ENCODE measurements at regions not wholly inside any gene's neighbourhood (a gene's known extent, or its start where the extent isn't known, plus 50 kb on each side); places are given as distances from the start of the nearest gene placed in this dataset.

DNA sequence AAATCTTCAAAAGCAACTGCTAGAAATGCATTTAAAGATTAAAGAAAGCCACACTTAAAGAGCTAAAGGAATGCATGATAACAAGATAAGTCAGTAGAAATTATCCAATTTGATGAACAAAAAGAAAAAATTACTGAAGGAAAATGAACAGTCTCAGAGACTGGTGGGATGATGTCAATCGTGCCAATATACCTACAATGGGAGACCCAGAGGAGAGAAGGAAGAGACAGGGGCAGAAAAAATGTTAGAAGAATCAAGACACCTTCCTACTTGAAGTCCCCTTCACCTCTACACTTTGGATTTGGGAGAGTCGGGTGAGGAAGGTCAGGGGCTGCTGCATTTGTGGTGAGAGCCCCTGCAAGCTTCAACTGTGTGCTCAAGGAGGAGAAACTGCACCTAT, 216.3 kb downstream of the BUD13 start:
- no peak for DNase-seq

DNA sequence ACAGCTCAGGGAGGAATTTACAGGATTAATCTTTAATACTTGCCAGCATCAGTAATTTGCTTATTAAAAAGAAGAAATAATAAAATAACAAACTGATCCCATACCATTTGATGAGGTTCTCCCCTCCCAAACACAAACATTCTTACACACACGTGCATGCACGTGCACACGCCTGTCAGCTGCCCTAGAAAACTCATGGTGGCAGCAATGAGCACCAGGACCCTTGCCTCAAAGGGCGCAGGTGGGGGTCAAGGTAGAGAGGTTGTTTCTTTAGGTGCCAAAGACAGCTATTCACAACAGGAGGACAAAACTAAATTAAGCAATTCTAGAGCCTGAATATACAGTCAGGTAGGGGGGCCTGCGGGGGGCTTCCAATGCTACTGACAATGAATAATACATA, 219.3 kb downstream of the BUD13 start:
- DNase-seq: no peak

DNA sequence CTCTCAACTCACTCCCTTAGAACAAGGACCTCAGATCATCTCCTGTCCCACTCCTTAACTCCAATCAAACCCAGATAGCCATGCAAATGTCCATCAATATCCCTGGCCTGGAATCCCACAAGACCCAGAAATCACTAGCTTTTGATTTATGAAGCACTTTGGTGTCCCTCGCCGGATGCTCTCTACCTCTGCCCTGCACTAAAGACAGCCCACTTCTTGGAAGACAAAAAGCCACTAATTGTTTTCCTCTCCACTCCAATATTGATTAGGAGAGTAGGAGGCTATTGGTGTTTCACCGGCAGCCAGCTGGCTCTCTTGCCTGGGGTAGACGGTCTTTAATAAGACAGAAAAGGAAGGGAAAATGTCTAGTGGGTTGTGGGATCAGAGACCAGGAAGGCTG, 221.2 kb downstream of the BUD13 start:
- DNase-seq: no peak

DNA sequence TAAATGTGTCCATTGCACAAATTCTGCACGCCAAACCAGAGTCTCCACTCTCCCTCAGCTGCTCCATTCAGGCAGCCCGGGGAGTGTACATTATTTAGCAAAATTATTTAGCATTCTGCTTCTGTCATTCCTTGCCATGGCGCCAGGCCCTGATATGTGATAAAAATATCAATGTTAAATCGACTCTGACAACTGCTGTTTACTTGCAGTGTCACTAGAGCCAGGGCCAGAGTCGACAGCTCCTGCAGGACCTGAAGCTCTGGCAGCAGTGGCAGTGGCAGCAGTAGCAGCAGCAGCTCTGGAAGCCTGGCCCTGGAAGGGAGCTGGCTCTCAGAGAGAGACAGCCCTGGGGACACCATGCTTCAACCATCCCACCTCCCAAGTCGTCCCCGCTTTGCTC, 224.5 kb downstream of the BUD13 start:
- DNase-seq: no peak

DNA sequence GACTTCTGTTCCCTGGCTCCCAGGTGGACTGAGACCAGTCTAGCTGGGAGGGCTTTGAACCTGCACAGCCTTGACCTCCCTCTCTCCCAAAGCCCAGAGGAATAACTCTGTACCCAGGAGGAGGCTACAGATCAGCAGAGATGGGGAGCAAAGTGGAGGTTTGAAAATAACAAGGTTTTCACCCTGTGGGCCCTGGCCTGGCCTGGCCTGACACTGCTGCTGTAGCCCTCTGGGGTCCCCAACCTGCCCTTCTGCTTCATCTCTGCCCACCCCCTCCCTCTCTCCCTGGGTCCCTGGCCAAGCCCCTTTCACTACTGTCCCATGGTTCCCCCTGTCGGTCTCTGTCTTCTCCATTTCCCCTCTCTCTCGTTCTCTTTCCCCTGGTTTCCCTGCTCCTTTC, 225.2 kb downstream of the BUD13 start:
- no peak for DNase-seq

DNA sequence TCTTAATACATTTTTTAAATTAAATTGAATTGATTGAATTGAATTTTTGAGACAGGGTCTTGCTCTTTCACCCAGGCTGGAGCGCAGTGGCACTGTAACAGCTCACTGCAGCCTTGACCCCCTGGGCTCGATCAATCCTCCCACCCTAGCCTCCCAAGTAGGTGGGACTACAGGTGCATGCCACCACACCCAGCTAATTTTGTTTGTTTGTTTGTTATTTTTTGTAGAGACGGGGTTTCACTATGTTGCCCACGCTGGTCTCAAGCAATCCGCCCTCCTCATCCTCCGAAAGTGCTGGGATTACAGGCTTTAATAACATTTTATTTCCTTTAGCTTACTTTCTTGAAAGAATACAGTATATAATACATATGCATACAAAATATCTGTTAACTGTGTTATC, 226.9 kb downstream of the BUD13 start:
- no peak for DNase-seq

DNA sequence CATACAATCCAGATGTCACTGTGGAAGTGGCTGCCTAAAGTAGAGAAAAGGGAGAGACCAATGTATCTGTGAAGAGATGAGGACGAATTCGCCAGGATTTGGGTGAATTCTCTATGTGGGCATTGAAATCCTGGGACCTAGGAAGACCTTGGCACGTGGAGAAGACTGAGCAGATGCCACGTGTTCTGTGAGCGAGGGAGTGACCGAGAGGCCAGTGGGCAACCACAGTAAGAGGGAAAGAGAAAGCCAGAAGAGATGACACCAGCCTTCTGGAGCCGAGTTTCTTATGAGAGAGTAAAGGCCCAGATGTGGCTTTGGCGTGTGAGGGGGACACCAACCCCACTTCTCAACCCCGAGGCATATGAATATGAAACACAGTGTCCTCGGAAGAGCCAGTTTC, 228.1 kb downstream of the BUD13 start:
- DNase-seq: no peak

DNA sequence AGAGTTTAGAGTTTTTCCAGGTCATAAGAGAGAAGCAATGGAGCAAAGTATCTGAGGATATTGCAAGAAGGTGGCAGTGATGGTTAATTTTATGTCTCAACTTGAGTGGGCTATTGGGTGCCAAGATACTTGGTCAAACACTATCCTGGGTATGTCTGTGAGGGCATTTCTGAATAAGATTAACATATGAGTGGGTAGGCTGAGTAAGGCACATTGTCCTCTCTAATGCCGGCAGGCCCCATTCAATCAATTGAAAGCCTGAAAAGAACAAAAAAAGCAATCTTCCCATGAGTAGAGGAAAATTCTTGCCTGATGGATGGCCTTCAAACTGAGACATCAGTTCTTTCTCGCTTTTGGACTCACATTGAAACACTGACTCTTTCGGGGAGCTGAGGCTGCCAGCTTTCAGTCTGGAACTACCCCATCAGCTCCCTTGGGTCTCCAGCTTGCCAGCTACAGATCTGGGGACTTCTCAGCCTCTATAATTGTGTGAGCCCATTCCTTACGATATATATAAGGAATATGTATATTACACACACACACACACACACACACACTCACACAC, 228.8 kb downstream of the BUD13 start:
- DNase-seq: no peak

DNA sequence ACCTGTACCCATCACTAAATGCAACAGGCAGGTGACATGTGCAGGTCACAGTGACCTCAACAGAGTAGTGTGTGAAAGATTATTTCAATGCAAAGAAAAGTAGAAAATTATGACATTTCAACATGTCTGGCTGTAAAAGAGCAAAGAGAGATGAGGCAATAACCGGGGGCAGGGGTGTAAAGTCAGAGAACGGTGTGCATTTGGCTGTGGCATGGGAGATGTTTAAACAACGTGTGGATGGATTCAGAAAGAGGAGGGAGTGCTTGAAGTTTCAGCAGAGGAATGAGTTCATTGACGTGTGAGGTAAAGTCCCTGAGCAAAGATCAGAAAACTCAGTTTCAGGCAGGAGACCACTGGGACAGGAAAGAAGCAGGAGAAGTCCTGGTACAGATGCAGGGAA, 229.7 kb downstream of the BUD13 start:
- DNase-seq: no peak

DNA sequence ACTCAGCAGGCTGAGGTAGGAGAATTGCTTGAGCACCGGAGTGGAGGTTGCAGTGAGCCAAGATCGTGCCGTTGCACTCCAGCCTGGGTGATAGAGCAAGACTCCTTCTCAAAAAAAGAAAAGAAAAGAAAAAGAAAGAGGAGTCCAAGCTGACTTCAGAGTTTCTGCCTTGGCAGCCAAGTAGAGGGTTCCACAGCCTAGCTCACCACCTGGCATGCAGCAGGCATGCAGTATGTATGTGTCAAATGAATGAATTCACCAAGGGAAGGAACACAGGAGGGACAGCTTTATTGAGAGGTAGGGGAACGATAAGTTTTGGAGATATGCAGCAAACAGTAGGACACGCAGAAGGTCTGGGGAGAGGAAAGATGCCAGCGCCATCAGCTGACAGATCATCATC, 230.4 kb downstream of the BUD13 start:
- no peak for DNase-seq

DNA sequence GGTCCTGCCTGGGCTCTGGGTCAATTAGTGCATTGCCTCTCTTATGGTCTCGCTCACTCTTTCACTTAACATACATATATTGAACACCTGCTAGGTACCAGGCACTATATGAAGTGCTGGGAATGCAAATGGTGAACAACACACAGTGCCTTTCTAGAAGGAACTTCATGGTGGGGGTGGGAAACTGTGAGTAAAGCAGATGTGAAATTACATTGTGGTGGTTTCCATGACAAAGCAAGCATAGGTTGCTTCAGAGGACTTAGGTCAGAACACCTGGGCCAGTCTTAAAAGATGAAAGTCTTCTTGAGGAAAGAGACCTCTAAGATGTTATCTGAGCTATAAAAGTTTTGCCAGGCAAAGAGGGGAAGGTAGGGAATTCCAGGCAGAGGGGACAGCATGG, 231.3 kb downstream of the BUD13 start:
- no peak for DNase-seq

DNA sequence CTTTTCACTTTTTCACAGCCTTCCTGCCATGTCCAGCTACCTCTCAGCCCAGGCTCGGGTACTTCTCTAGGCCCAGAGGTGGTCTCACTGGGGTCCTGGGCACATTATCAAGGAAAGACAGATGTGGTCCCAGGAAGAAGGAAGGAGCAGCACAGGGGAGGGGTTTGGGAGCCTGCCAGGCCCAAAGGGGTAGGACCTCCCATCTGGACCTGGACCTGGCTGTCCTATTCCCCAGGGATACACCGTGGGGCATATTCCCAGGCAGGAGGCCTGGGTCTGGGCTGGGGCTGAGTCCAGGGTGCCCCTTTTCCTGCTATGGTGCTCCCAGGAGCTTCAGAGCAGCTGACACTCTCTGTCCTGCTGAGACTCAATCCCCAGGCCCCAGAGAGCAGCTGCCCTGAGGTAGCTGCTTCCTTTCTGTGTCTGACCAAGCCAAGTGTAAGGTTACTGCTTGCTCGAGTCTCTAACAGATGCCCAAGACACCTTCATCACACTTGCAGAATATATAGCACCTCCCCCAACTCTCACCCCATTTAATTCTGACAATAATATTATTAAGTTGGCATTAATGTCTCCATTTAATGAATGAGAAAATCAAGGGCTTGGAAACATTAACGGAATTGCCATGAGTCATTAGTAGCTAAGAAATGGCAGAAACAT, 232.0 kb downstream of the BUD13 start:
- no peak for DNase-seq

DNA sequence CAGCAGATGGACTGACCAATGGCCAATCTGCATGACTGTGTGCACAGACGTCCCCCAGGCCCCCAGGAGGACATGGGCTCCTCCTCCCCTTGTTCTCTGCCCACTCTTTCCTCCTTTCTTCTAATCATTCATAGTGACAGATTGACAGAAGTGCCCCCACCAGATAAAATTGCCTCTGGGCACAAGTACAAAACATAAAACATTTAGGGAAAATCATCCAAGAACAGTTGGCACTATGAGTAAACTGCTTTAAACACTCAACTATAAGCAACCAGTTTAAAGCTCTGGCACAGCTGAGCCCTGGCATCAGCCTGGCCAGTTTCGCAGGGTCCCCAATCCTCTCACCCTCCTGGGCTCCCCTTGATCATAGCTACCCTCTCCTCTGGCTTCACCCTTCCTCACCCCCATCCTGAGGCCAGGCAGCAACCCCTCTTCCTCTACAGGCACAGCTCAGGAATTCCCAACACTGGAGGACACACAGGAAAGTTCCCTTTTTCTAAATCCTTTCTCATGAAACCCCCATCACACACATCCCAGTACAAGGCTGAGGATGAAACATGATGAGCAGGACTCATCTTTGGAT, 232.9 kb downstream of the BUD13 start:
- no peak for DNase-seq

DNA sequence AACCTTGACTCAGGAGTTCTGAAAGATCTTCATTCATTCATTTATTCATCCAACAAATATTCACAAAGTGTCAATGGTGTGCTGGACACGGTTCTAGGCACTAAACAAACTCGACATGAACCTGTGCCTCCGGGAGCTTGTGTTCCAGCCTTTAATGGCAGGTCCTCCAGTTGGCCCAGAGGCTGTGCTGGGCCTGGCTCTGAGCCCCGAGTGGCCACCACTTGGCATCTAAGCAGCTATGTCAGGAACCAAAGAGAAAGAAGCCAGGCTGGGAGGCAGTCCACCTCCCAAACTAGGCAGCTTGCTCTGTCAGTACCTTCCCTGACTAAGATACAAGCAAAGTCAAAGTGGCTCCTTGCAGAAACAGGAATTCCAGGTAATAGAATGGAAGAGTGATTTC, 233.6 kb downstream of the BUD13 start:
- DNase-seq: no peak

DNA sequence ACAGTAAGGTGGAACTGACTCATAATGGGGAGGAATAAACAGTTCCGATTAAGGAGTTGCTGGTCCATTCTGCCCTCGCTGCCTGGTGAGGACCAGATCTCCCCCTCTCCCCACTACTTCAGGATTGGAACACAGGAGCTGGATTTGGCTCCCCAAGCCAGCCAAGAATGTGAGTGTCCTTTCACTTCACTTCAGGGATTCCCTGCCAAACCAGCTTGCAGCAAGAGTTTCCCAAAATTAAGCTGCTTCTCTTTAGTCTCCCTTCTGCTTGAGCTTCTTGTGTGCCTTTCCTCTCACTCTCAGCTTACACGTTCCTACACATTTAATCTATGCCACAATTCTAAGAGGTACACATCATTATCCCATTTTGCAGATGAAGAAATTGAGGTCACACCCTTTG, 234.1 kb downstream of the BUD13 start:
- no peak for DNase-seq

DNA sequence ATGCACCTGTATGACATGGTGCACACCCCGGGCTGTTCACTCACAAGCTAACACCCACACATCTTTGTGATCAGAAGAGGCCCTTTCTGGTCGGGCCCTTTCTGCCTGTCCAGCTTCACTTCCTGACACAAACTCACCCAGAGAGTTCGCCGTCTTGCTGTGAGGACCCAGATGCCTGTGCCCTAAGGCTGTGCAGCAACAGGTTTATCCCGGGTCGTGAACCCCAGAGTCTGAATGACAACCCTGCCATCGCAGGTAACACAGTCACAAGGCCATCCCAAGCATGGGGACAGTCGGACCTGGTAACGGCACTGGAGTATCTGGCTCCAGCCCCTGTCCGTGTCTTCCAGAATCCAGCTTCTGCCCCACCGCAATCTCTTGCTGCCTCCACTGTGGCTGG, 235.1 kb downstream of the BUD13 start:
- no peak for DNase-seq

DNA sequence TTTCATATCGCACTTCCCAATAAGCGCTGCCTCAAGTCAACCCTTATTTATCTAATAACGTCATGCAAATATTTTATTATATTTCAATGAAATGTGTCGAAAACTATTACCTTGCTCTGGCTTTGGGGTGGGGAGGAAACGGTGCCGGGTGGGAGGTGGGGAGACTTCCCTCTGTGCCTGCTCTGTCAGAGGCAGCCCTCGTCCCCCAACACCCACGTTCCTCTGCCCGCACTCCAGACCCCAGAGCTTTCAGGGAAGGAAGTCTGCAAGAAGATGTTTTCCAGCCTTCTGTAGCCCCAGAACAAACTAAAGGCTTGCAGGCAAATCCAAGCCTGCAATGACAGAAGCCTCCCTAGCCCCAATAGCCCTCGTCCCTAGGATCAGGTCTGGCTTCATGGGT, 235.7 kb downstream of the BUD13 start:
- DNase-seq: no peak

DNA sequence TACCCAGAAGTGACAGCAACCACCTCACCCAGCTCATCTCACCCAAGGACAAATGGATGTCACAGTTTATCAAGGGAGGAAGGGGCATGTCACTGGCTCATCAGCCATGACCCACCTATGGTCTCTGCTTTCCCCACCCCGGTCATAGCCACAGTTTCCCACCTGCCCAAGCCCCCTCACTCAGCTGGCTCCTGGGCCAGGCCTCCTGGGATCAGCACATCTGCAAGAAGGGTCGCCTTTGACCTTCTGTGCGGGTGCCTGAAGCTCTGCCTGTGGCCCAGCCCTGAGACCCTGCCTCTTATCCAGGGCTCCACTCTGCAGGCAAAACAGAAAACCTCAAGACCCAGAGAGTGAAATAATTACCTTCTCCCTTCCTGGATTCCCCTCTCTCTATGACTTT, 236.4 kb downstream of the BUD13 start:
- no peak for DNase-seq

DNA sequence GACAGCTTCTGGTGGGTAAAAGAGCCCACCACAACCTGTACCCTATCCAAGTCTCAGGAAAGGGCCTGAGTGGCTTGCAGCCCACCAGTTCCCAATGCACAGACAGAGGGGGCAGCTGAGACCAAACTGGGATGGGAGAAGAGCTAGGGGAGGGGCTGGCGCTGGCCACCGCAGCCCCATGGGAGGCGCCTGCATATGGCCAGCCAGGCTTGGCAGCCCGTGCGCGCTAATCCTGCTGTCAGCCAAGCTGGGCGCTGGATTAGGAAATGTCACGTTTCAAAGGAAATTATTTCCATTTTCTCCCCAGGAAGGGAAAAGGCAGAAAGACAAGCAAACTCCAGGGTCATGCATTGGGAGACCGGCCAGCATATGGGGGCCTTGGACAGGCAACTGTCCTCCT, 236.8 kb downstream of the BUD13 start:
- DNase-seq: no peak

DNA sequence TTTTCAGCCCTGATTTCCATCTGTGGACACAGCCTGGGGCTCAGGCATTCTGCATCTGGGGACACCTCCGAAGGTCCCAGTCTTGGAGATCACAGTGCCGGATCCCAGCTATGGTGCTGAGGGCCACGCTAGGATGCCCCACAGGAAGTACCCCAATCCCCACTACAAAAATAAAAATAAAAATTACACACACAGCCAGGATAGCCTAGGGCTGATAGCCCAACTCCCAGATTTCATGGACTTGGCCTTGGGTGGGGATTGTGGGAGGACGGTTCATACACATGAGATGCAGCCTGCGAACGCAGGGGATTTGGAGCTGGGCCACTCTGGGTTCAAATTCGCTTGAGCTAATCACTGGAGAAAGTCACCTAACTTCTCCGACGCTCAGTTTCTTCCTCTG, 237.7 kb downstream of the BUD13 start:
- no peak for DNase-seq

DNA sequence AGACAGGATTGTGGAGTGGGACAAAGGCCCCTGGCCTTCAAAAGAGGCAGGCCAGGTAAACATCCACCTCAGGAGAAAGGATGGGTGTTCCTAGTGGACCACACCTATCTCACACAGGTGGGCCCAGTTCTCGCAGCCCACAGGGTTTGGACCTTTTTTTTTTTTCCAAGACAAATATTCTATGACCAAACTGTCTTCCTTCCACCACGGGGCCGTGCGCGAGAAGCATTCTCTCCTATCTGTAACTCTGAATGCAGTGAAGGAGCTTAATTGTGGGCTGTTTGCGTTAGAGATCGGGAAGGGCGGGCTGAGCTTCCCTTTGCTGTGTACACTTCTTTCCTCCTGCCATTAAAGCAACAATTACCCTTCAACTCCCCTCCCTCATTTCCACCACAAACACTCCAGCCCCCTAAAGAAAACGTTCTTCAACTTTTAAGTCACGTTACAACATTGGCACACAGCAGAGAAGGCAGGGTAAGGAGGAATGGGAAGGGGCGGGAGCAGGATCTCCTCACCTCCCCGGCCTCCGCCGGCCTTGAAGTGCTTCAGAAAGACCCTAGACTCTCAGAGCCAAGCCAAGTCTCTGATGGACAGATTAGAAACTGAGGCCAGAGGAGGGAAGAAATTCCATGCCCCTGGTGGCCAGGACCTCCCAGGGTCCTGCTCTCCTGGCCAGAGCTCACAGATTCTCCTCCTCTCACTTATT, 238.4 kb downstream of the BUD13 start:
- no peak for DNase-seq

DNA sequence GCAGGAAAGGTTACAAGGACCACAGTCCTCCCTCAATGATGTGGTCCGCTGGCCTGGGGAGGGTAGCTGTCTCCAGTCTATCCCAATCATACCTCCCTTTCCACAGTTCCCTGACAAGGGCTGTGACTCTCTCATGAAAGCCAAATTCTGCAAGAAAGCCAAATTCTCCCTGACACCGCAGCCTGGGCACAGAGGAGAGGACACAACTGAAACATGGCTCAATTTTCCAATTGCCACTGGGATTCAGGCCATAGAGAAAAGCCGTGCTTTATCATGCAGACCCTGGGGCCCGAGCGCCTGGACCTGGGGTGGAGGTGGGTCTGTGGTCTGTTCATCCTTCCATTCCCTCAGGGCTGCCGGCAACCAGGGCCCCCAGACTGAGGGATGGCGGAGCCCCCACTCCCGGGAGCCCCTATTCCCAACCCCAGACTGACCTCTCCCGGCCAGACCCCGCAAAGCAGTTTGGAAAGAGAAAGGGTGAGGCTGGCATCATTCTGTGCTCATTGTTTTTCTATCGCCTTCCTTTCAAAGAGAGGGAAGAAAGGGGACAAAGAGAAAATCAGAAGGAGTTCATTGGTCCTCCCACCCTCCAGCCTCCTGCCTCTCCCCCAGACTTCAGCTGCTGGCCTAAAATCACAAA, 239.5 kb downstream of the BUD13 start:
- no peak for DNase-seq

DNA sequence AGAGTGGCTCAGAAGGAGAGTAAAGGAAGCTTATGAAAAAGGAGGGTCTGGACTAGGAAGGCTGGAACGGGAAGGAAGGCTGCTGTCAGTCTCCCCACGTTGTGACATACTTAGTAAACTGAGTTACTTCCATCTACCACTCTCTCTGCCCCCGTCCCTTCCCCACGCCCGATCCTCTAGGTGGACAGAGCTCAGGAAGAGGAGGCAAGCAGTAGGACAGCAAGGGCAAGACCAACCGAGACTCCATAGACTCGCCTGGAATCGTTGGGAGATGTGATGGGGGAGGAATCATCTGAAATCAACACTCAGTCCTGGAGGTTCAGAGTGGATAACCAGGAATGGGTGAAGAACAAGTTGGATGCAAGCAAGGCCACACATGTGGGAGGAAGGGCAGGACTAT, 240.7 kb downstream of the BUD13 start:
- DNase-seq: no peak
